ENCODE measurements at regions not wholly inside any gene's neighbourhood (a gene's known extent, or its start where the extent isn't known, plus 50 kb on each side); places are given as distances from the start of the nearest gene placed in this dataset.

GRCh38 chr11:122336706-122337105 lies 220.7 kb upstream of the BLID start:
- FAIRE-seq, result no peak
- Histone ChIP-seq H3K4me2 (ENCODE audit: control insufficient read depth, extremely low read depth, insufficient read depth, low read depth, low read length) (no peak overlapping the region), H3K79me2 (ENCODE audit: control insufficient read depth, insufficient read depth, low read length) (no peaks in the 10 kb centered on the region), H3K9me1 (ENCODE audit: control insufficient read depth, extremely low read depth, insufficient read depth, low read length) (no peaks in the 10 kb centered on the region), H3K27me3 (ENCODE audit: control insufficient read depth, extremely low read depth, insufficient read depth, low read length) (no peaks in the 10 kb centered on the region), H3K36me3 (ENCODE audit: control insufficient read depth in 2 of 2, extremely low read depth in 1 of 2, insufficient read depth in 2 of 2, low read length in 2 of 2) (no peaks in the 10 kb centered on the region), H4K20me1 (ENCODE audit: control insufficient read depth, extremely low read depth, insufficient read depth, low read length) (no peaks in the 10 kb centered on the region), H2AFZ (ENCODE audit: control insufficient read depth, low read length) (no peak overlapping the region), H3K9me3 (ENCODE audit: control insufficient read depth, low read depth, low read length) (no peaks in the 10 kb centered on the region), H3K9ac (ENCODE audit: control insufficient read depth, extremely low read depth, insufficient read depth, low read length) (no peak overlapping the region), H3K4me1 (ENCODE audit: control insufficient read depth, extremely low read depth, insufficient read depth, low read length) (no peaks in the 10 kb centered on the region), H3K27ac (ENCODE audit: control insufficient read depth, insufficient read depth, low read length) (no peak overlapping the region), H3K4me3 (ENCODE audit: control insufficient read depth in 2 of 3, extremely low read depth in 1 of 3, insufficient read depth in 2 of 3, low read depth in 1 of 3, low read length in 3 of 3) (no peak overlapping the region)
- TF ChIP-seq EZH2 (IDR thresholded peaks at IDR 0.05; ENCODE audit: low read length), result no peak
- TF ChIP-seq CTCF (optimal IDR thresholded peaks at IDR 0.05 in 1 of 3, IDR thresholded peaks at IDR 0.05 in 1 of 3, conservative IDR thresholded peaks at IDR 0.05 in 1 of 3; ENCODE audit: extremely low read depth in 1 of 3, insufficient read depth in 2 of 3, low read length in 3 of 3), result no peak
- no peak for DNase-seq (ENCODE audit: low read depth, low spot score)
- dilution Hi-C loops (cut with MboI; ENCODE audit: extremely low pct_ligation_motif_present, low sequenced_read_pairs), result no loop called here

GRCh38 chr11:122334546-122335339 lies 218.7 kb upstream of the BLID start:
- TF ChIP-seq CTCF (optimal IDR thresholded peaks at IDR 0.05 in 1 of 3, IDR thresholded peaks at IDR 0.05 in 1 of 3, conservative IDR thresholded peaks at IDR 0.05 in 1 of 3; ENCODE audit: extremely low read depth in 1 of 3, insufficient read depth in 2 of 3, low read length in 3 of 3) (no peak), EZH2 (IDR thresholded peaks at IDR 0.05; ENCODE audit: low read length) (no peak)
- no peak overlapping the region for H3K27ac ChIP-seq (ENCODE audit: control insufficient read depth, insufficient read depth, low read length)
- no peak overlapping the region for H3K4me3 ChIP-seq (ENCODE audit: control insufficient read depth in 2 of 3, extremely low read depth in 1 of 3, insufficient read depth in 2 of 3, low read depth in 1 of 3, low read length in 3 of 3)
- dilution Hi-C loops (cut with MboI; ENCODE audit: extremely low pct_ligation_motif_present, low sequenced_read_pairs), result no loop called here
- H3K4me1 ChIP-seq (ENCODE audit: control insufficient read depth, extremely low read depth, insufficient read depth, low read length), result peaks cover 4% of the 10 kb centered on the region
- H3K9me1 ChIP-seq (ENCODE audit: control insufficient read depth, extremely low read depth, insufficient read depth, low read length), result no peaks in the 10 kb centered on the region
- H3K9ac ChIP-seq (ENCODE audit: control insufficient read depth, extremely low read depth, insufficient read depth, low read length), result no peak overlapping the region
- no peaks in the 10 kb centered on the region for H4K20me1 ChIP-seq (ENCODE audit: control insufficient read depth, extremely low read depth, insufficient read depth, low read length)
- no peak overlapping the region for H3K4me2 ChIP-seq (ENCODE audit: control insufficient read depth, extremely low read depth, insufficient read depth, low read depth, low read length)
- no peaks in the 10 kb centered on the region for H3K9me3 ChIP-seq (ENCODE audit: control insufficient read depth, low read depth, low read length)
- no peaks in the 10 kb centered on the region for H3K36me3 ChIP-seq (ENCODE audit: control insufficient read depth in 2 of 2, extremely low read depth in 1 of 2, insufficient read depth in 2 of 2, low read length in 2 of 2)
- FAIRE-seq (no peak), DNase-seq (ENCODE audit: low read depth, low spot score) (no peak)
- no peaks in the 10 kb centered on the region for H3K27me3 ChIP-seq (ENCODE audit: control insufficient read depth, extremely low read depth, insufficient read depth, low read length)
- H3K79me2 ChIP-seq (ENCODE audit: control insufficient read depth, insufficient read depth, low read length), result no peaks in the 10 kb centered on the region
- no peak overlapping the region for H2AFZ ChIP-seq (ENCODE audit: control insufficient read depth, low read length)
